GM12873 (cell line): ENCODE measurements at regions not wholly inside any gene's neighbourhood (a gene's known extent, or its start where the extent isn't known, plus 50 kb on each side); places are given as distances from the start of the nearest gene placed in this dataset.

Experiments
- TF ChIP-seq, protein P1 (sequence below): IDR thresholded peaks from 2 replicates; pipeline ENCODE4 v1.5.1; 2012; ENCODE audit warnings: low read depth, mild to moderate bottlenecking, moderate library complexity, low read length, control low read depth; ENCODE audit not compliant: insufficient read depth; ENCODE audit errors: missing control alignments

DNA sequence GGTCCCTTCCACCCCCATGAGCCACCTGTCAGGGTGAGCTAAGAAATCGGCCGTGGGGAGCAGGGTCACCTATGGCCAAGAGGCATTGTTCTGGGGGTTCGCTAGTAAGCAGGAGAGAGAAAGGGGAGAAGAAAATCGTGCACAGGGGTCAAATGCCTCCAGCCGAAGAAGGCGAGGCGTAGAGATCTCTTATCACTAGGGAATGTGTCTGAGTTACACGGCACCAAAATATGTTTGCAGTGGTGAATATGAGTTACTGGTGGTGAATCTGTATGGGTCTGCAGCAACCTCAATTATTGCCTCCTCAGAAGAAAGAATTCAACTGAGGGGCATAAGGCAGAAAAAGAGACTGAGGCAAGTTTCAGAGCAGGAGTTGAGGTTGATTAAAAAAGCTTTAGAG, 54.2 kb upstream of the RABGAP1L start:
- TF ChIP-seq, protein P1, sequence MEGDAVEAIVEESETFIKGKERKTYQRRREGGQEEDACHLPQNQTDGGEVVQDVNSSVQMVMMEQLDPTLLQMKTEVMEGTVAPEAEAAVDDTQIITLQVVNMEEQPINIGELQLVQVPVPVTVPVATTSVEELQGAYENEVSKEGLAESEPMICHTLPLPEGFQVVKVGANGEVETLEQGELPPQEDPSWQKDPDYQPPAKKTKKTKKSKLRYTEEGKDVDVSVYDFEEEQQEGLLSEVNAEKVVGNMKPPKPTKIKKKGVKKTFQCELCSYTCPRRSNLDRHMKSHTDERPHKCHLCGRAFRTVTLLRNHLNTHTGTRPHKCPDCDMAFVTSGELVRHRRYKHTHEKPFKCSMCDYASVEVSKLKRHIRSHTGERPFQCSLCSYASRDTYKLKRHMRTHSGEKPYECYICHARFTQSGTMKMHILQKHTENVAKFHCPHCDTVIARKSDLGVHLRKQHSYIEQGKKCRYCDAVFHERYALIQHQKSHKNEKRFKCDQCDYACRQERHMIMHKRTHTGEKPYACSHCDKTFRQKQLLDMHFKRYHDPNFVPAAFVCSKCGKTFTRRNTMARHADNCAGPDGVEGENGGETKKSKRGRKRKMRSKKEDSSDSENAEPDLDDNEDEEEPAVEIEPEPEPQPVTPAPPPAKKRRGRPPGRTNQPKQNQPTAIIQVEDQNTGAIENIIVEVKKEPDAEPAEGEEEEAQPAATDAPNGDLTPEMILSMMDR, result no peak

- TF ChIP-seq, protein P1, result no peak
These were observed 55.6 kb upstream of the RABGAP1L start for GRCh38 chr1:174103766-174104165.

- TF ChIP-seq, protein P1, result no peak
These were observed 61.9 kb upstream of the RABGAP1L start for GRCh38 chr1:174097426-174097825.

DNA sequence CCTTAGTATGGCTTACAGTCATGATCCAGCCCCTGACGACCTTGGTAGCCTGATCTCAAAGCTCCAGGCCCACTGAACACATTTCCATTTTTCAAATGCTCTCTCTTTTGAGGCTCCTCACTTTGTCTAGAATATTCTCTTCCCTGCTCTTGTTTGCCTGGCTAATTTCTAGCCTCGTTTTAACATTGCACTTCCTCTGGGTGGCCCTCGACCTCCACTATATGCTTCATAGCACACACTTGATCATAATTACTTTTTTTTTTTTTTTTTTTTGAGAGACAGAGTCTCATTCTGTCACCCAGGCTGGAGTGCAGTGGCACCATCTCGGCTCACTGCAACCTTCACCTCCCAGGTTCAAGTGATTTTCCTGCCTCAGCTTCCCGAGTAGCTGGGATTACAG, 65.5 kb upstream of the RABGAP1L start:
- TF ChIP-seq, protein P1, result peak; percentile 47

GRCh38 chr1:174090471-174090870, 68.3 kb upstream of the RC3H1 start:
- TF ChIP-seq, protein P1, result no peak

DNA sequence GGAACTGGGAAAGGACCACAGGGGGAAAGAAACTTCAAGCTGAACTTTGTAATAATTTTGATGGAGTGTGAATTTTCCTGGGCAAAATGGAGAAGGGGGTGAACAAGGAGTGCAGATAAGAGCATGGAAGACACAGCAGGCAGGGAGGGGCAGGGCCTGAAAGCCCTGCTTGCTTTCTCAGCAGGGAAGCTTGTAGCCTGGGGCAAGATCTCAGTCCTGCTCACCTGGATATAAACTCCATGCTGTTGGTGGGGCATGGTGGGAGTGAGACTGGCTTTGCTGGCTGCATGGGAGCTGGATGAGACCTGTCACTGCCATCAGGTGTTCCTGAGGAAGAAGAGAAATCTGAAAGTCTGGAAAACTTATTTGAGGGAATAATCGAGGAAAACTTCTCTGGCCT, 58.7 kb upstream of the RC3H1 start:
- TF ChIP-seq, protein P1, result no peak

DNA sequence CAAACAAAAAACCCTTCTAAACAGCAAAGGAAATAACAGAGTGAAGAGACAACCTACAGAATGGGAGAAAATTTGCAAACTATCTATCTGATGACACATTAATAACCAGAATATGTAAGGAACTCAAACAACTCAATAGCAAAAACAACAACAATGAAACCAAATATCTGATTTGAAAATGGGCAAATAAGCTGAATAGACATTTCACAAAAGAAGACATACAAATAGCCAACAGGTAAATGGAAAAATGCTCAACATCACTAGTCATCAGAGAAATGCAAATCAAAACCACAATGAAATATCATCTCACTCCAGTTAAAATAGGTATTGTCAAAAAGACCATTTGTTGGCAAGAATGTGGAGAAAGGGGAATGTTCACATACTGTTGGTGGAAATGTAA, 57.6 kb upstream of the RC3H1 start:
- TF ChIP-seq, protein P1, result no peak

GRCh38 chr1:174077749-174078490, 55.8 kb upstream of the RC3H1 start:
- TF ChIP-seq, protein P1, result no peak
